Osteocyte (in vitro differentiated cells): ENCODE measurements at regions not wholly inside any gene's neighbourhood (a gene's known extent, or its start where the extent isn't known, plus 50 kb on each side); places are given as distances from the start of the nearest gene placed in this dataset.

Experiments
- DNase-seq: peaks from one replicate; pipeline ENCODE4 v3.0.0; 2021; ENCODE audit warnings: mixed read lengths; ENCODE audit not compliant: unreplicated experiment; ENCODE audit errors: extremely low spot score
- H3K27ac Mint-ChIP-seq: one replicate; pipeline ENCODE4 v1.8.0; 2021; ENCODE audit warnings: mild to moderate bottlenecking, mixed read lengths; ENCODE audit not compliant: unreplicated experiment
- H3K27me3 Mint-ChIP-seq: one replicate; pipeline ENCODE4 v1.8.0; 2021; ENCODE audit warnings: mixed read lengths; ENCODE audit not compliant: unreplicated experiment
- H3K36me3 Mint-ChIP-seq: one replicate; pipeline ENCODE4 v1.8.0; 2021; ENCODE audit warnings: mixed read lengths; ENCODE audit not compliant: unreplicated experiment
- H3K4me1 Mint-ChIP-seq: one replicate; pipeline ENCODE4 v1.8.0; 2021; ENCODE audit warnings: mixed read lengths; ENCODE audit not compliant: unreplicated experiment
- H3K4me3 Mint-ChIP-seq: one replicate; pipeline ENCODE4 v1.8.0; 2021; ENCODE audit warnings: mild to moderate bottlenecking, moderate library complexity, mixed read lengths; ENCODE audit not compliant: unreplicated experiment
- H3K9me3 Mint-ChIP-seq: one replicate; pipeline ENCODE4 v1.8.0; 2021; ENCODE audit warnings: mixed read lengths; ENCODE audit not compliant: unreplicated experiment
- TF ChIP-seq, protein P1 (sequence below): fragments of 200-600 bp; sonication (generic); IDR thresholded peaks from 2 replicates; pipeline ENCODE4 v1.5.0; 2021; ENCODE audit warnings: antibody characterized with exemption, mild to moderate bottlenecking, moderate library complexity

DNA sequence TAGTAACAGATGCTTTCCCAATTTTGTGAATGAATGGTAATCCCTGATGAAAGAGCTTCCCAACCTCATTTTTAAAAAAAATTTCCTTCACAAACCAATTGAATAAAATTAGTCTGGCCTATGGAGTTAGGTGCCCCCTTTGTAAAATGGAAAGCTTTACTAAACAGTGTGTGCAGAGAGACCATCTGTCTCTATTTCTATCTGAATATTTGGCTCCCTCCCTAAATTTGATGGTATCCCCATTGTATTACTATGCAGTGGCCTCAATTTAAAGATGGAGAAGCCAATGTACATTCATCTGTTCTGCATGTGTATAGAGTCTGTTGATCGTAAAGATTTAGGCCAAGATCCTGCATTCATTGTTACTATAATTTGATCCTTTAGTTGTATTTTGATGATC, 397.7 kb upstream of the RGS6 start:
- TF ChIP-seq, protein P1, sequence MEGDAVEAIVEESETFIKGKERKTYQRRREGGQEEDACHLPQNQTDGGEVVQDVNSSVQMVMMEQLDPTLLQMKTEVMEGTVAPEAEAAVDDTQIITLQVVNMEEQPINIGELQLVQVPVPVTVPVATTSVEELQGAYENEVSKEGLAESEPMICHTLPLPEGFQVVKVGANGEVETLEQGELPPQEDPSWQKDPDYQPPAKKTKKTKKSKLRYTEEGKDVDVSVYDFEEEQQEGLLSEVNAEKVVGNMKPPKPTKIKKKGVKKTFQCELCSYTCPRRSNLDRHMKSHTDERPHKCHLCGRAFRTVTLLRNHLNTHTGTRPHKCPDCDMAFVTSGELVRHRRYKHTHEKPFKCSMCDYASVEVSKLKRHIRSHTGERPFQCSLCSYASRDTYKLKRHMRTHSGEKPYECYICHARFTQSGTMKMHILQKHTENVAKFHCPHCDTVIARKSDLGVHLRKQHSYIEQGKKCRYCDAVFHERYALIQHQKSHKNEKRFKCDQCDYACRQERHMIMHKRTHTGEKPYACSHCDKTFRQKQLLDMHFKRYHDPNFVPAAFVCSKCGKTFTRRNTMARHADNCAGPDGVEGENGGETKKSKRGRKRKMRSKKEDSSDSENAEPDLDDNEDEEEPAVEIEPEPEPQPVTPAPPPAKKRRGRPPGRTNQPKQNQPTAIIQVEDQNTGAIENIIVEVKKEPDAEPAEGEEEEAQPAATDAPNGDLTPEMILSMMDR = no peak
- no peak for DNase-seq
- Mint-ChIP-seq H3K9me3 (no peaks in the 10 kb centered on the region), H3K4me3 (no peak overlapping the region), H3K27ac (peak overlapping the region; percentile 2), H3K36me3 (peaks cover 7% of the 10 kb centered on the region), H3K27me3 (no peaks in the 10 kb centered on the region), H3K4me1 (peaks cover 69% of the 10 kb centered on the region)

DNA sequence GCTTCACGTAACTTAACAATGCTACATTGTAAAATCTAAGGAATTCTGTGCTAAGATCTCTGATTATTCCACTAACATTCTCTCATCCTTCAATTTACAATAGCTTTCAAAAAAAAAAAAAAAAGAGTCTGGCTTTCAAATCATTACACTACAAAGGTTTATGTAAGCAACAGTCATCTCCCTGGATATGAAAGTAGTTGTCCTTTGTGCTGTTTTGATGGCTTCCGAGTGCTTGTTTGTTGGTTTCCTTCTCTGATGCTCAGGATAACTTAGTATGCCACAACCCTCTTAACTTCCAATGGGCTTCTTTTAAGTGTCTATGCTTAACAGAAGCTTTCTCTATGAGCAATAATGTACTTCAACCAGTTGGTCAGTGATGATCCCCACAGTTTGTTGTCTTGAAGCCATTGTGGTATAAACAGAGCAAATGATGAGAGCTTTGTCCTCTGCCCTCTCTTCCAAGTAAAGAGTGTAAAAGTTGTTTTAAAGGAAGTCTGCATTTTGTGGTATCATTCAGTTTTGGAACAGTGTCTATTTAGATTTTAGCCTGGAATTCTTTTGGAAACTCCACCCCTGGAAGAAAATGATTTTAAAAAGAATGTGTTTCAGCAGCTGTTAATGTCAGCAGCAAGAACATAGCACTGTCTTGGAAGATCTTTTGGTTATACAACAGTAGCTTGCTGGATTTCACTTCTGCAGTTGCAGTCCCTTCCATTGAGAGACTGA, 396.1 kb upstream of the RGS6 start:
- TF ChIP-seq, protein P1 = no peak
- DNase-seq = no peak
- peaks cover 2% of the 10 kb centered on the region for H3K36me3 Mint-ChIP-seq
- H3K27me3 Mint-ChIP-seq = no peaks in the 10 kb centered on the region
- H3K4me3 Mint-ChIP-seq = no peak overlapping the region
- H3K27ac Mint-ChIP-seq = peak overlapping the region; percentile 80
- peaks cover 82% of the 10 kb centered on the region for H3K4me1 Mint-ChIP-seq
- no peaks in the 10 kb centered on the region for H3K9me3 Mint-ChIP-seq

- Mint-ChIP-seq H3K36me3 (no peaks in the 10 kb centered on the region), H3K27me3 (no peaks in the 10 kb centered on the region), H3K4me3 (no peak overlapping the region), H3K9me3 (no peaks in the 10 kb centered on the region), H3K4me1 (peaks cover 81% of the 10 kb centered on the region), H3K27ac (peak overlapping the region; percentile 87)
- TF ChIP-seq, protein P1 = no peak
- no peak for DNase-seq
These were observed 395.1 kb upstream of the RGS6 start for GRCh38 chr14:71536927-71537772.

GRCh38 chr14:71538288-71538687, 393.9 kb upstream of the RGS6 start:
- peak overlapping the region; percentile 87 for H3K27ac Mint-ChIP-seq
- H3K9me3 Mint-ChIP-seq = no peaks in the 10 kb centered on the region

More at GRCh38 chr14:71538288-71538687, 393.9 kb upstream of the RGS6 start:
- Mint-ChIP-seq H3K4me1 (peaks cover 74% of the 10 kb centered on the region), H3K36me3 (no peaks in the 10 kb centered on the region), H3K4me3 (no peak overlapping the region), H3K27me3 (no peaks in the 10 kb centered on the region)
- no peak for DNase-seq
- TF ChIP-seq, protein P1 = no peak
